Body of pancreas (tissue), 4 donors: ENCODE measurements at regions not wholly inside any gene's neighbourhood (a gene's known extent, or its start where the extent isn't known, plus 50 kb on each side); places are given as distances from the start of the nearest gene placed in this dataset.

Source experiments
- ATAC-seq: fragments of 150-250 bp; one replicate; pipeline ENCODE4 v1.9.1; 2016
- DNase-seq, 4 donors: peaks; one replicate each; pipeline ENCODE4 v3.0.0-alpha.2; 2019
- H3K27ac ChIP-seq, 4 donors: fragments of 200-600 bp; sonication (generic); 1 replicate in 3 of 4; 2 replicates in 1 of 4; pipeline versions ENCODE4 v1.5.1 to v1.6.1; 2016 to 2019; ENCODE audit warnings: mild to moderate bottlenecking in 1 of 4, mixed read lengths in 1 of 4, moderate library complexity in 1 of 4
- H3K27me3 ChIP-seq, 2 donors: fragments of 200-600 bp; sonication (generic); one replicate each; pipeline ENCODE4 v1.6.0; 2016; ENCODE audit warnings: mild to moderate bottlenecking in 1 of 2
- H3K36me3 ChIP-seq, 2 donors: fragments of 200-600 bp; sonication (generic); replicated peaks in 1 of 2; 2 replicates each; pipeline ENCODE4 v1.5.1; 2016; ENCODE audit warnings: low read depth in 2 of 2; ENCODE audit not compliant: insufficient read depth in 1 of 2
- H3K4me1 ChIP-seq: fragments of 200-600 bp; sonication (generic); one replicate; pipeline ENCODE4 v1.6.0; 2016
- H3K4me3 ChIP-seq, 2 donors: fragments of 200-600 bp; sonication (generic); 1 replicate in 1 of 2; 2 replicates in 1 of 2; pipeline ENCODE4 v1.5.1; 2016 to 2019
- H3K9me3 ChIP-seq, 3 donors: fragments of 200-600 bp; sonication (generic); 1 replicate in 2 of 3; 2 replicates in 1 of 3; pipeline ENCODE4 v1.5.1; 2016
- CTCF ChIP-seq, 7 experiments: fragments of 450-650 bp in 4 of 7; fragments of 200-600 bp in 3 of 7; sonication (generic) in 3 of 7; IDR thresholded peaks; one replicate each; pipeline ENCODE4 v1.5.1; 2016 to 2019; ENCODE audit warnings: antibody characterized with exemption in 7 of 7
- POLR2A ChIP-seq, 3 donors: fragments of 450-650 bp; IDR thresholded peaks; one replicate each; pipeline ENCODE4 v1.6.1; 2016; ENCODE audit warnings: antibody characterized with exemption in 3 of 3, mild to moderate bottlenecking in 2 of 3
- WGBS, 2 donors: methylation state at CpG; one replicate each; pipeline ENCODE4 v1.1.5; 2017; 5-methylcytosine and 5-hydroxymethylcytosine counted together
- intact Hi-C: fragments of 100-400 bp; cut with DNase I; formaldehyde crosslinking; loops from one replicate; pipeline ENCODE4 v1.15.1; 2023

- no peak for DNase-seq
- intact Hi-C loops: no loop called here
- no peaks in the 10 kb centered on the region for H3K9me3 ChIP-seq
- H3K27me3 ChIP-seq: no peaks in the 10 kb centered on the region
- TF ChIP-seq POLR2A (IDR thresholded peaks at IDR 0.05) (no peak), CTCF (IDR thresholded peaks at IDR 0.05) (no peak)
- WGBS, 2 donors: 48 to 63% methylated on average over 3 of the region's 3 CpGs
- H3K36me3 ChIP-seq: no peaks in the 10 kb centered on the region
- no peak overlapping the region for H3K27ac ChIP-seq
- H3K4me3 ChIP-seq: no peak overlapping the region
- no peak for ATAC-seq
- peaks cover 9% of the 10 kb centered on the region for H3K4me1 ChIP-seq
Measured at GRCh38 chrX:107507744-107508117, 58.3 kb downstream of the FRMPD3 start.

GRCh38 chrX:107508925-107509324 is 59.5 kb downstream of the FRMPD3 start:
- no peaks in the 10 kb centered on the region for H3K36me3 ChIP-seq
- no peaks in the 10 kb centered on the region for H3K27me3 ChIP-seq
- peaks cover 9% of the 10 kb centered on the region for H3K4me1 ChIP-seq
- intact Hi-C loops: no loop called here
- no peak overlapping the region for H3K27ac ChIP-seq
- no peaks in the 10 kb centered on the region for H3K9me3 ChIP-seq
- TF ChIP-seq CTCF (IDR thresholded peaks at IDR 0.05): no peak
- no peak for ATAC-seq
- 72 to 79% methylated on average over 3 of the region's 3 CpGs for WGBS, 2 donors
- H3K4me3 ChIP-seq: no peak overlapping the region
- no peak for DNase-seq

GRCh38 chrX:107514944-107515343 is 65.5 kb downstream of the FRMPD3 start:
- 31 to 96% methylated on average over 2 of the region's 2 CpGs for WGBS, 2 donors
- ATAC-seq: no peak
- intact Hi-C loops: no loop called here

GRCh38 chrX:107521877-107522586 is 72.6 kb downstream of the FRMPD3 start:
- WGBS, 2 donors: 70 to 73% methylated on average over 12 to 14 of the region's 14 CpGs
- H3K27ac ChIP-seq: no peak overlapping the region
- no peak for DNase-seq
- intact Hi-C loops: no loop called here
- H3K27me3 ChIP-seq: no peaks in the 10 kb centered on the region
- no peaks in the 10 kb centered on the region for H3K4me1 ChIP-seq
- no peaks in the 10 kb centered on the region for H3K36me3 ChIP-seq
- no peak for ATAC-seq
- TF ChIP-seq CTCF (IDR thresholded peaks at IDR 0.05): no peak
- no peak for TF ChIP-seq POLR2A (IDR thresholded peaks at IDR 0.05)
- H3K9me3 ChIP-seq: no peaks in the 10 kb centered on the region
- H3K4me3 ChIP-seq: no peak overlapping the region

More at GRCh38 chrX:107514944-107515343, 65.5 kb downstream of the FRMPD3 start:
- Histone ChIP-seq H3K36me3 (no peaks in the 10 kb centered on the region), H3K4me1 (no peaks in the 10 kb centered on the region), H3K4me3 (no peak overlapping the region), H3K27ac (no peak overlapping the region), H3K9me3 (no peaks in the 10 kb centered on the region), H3K27me3 (no peaks in the 10 kb centered on the region)
- DNase-seq: no peak
- TF ChIP-seq POLR2A (IDR thresholded peaks at IDR 0.05) (no peak), CTCF (IDR thresholded peaks at IDR 0.05) (no peak)

- intact Hi-C loops: no loop called here
- TF ChIP-seq POLR2A (IDR thresholded peaks at IDR 0.05) (no peak), CTCF (IDR thresholded peaks at IDR 0.05) (no peak)
- Histone ChIP-seq H3K4me1 (no peaks in the 10 kb centered on the region), H3K9me3 (no peaks in the 10 kb centered on the region), H3K36me3 (no peaks in the 10 kb centered on the region), H3K27ac (no peak overlapping the region), H3K4me3 (no peak overlapping the region), H3K27me3 (no peaks in the 10 kb centered on the region)
- ATAC-seq (no peak), DNase-seq (no peak)
- WGBS, 2 donors: 80 to 89% methylated on average over 2 of the region's 2 CpGs
Measured at GRCh38 chrX:107522901-107523300, 73.4 kb downstream of the FRMPD3 start.
